SK-N-MC (cell line): ENCODE measurements at regions not wholly inside any gene's neighbourhood (a gene's known extent, or its start where the extent isn't known, plus 50 kb on each side); places are given as distances from the start of the nearest gene placed in this dataset.

Source experiments
- EZH2 ChIP-seq: fragments of 200-600 bp; sonication (generic); IDR thresholded peaks from one replicate; pipeline ENCODE4 v1.6.1; 2017; ENCODE audit warnings: antibody characterized with exemption
- FOXP2 ChIP-seq: optimal IDR thresholded peaks from 2 replicates; pipeline ENCODE3; 2011; ENCODE audit warnings: mild to moderate bottlenecking, moderate library complexity; ENCODE audit not compliant: insufficient read depth; ENCODE audit errors: extremely low read length, control extremely low read depth

DNA sequence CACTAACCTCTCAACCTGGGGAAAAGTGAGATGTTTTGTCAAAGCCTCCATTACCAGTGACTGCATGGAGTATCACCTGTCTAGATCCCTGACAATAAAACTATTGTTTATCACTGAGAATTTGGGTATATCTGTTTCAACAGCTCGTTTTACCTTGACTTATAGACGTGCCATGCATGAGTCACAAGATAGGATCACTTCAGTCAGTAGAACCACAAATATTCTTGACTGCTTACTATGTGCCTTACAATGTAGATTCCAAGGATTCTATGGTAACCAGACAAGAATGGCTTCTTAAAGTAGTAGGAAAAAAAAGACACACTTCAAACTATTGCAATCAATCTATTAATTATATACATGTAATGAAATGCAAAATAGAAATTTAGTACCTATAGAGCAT is 55.7 kb upstream of the GRM7 start:
- TF ChIP-seq EZH2 (no peak), FOXP2 (no peak)
